Uterus (tissue), 3 donors: ENCODE measurements at regions not wholly inside any gene's neighbourhood (a gene's known extent, or its start where the extent isn't known, plus 50 kb on each side); places are given as distances from the start of the nearest gene placed in this dataset.

ENCODE experiments used
- DNase-seq, 2 donors: peaks; one replicate each; pipeline ENCODE4 v3.0.0-alpha.2; 2019 to 2020
- H3K27ac ChIP-seq, 2 donors: fragments of 200-600 bp; sonication (generic); 1 replicate in 1 of 2; 2 replicates in 1 of 2; pipeline ENCODE4 v1.5.1; 2016 to 2018
- H3K27me3 ChIP-seq, 2 donors: fragments of 200-600 bp; sonication (generic); one replicate each; pipeline ENCODE4 v1.5.1; 2018 to 2019; ENCODE audit warnings: control low read depth in 1 of 2
- H3K36me3 ChIP-seq, 2 donors: fragments of 200-600 bp; sonication (generic); one replicate each; pipeline ENCODE4 v1.5.1; 2019; ENCODE audit warnings: control low read depth in 1 of 2
- H3K4me1 ChIP-seq, 2 donors: fragments of 200-600 bp; sonication (generic); one replicate each; pipeline ENCODE4 v1.5.1; 2018 to 2019; ENCODE audit warnings: control low read depth in 1 of 2
- H3K4me3 ChIP-seq, 2 donors: fragments of 200-600 bp; sonication (generic); 1 replicate in 1 of 2; 2 replicates in 1 of 2; pipeline ENCODE4 v1.5.1; 2018 to 2019; ENCODE audit warnings: mild to moderate bottlenecking in 1 of 2
- H3K9me3 ChIP-seq, 2 donors: fragments of 200-600 bp; sonication (generic); one replicate each; pipeline ENCODE4 v1.5.1; 2019; ENCODE audit warnings: control low read depth in 1 of 2
- CTCF ChIP-seq, 4 experiments: fragments of 200-600 bp in 2 of 4; fragments of 450-650 bp in 2 of 4; sonication (generic) in 2 of 4; IDR thresholded peaks; one replicate each; pipeline ENCODE4 v1.5.1; 2016 to 2019; ENCODE audit warnings: antibody characterized with exemption in 4 of 4, mild to moderate bottlenecking in 2 of 4, moderate library complexity in 1 of 4
- POLR2A ChIP-seq, 2 donors: fragments of 450-650 bp; IDR thresholded peaks; one replicate each; pipeline ENCODE4 v1.6.1; 2016; ENCODE audit warnings: antibody characterized with exemption in 2 of 2, mild to moderate bottlenecking in 1 of 2, moderate library complexity in 1 of 2
- intact Hi-C: fragments of 100-400 bp; cut with DNase I; formaldehyde crosslinking; loops from one replicate; pipeline ENCODE4 v1.15.1; 2023; ENCODE audit warnings: low total_unique reads
- donor health status: DM: yes; HTN: yes; CAD: no.

GRCh38 chr1:30311749-30312148 lies 411.6 kb downstream of the MATN1 start:
- Histone ChIP-seq H3K4me1 (no peaks in the 10 kb centered on the region), H3K4me3 (no peak overlapping the region), H3K9me3 (no peaks in the 10 kb centered on the region), H3K27me3 (no peaks in the 10 kb centered on the region), H3K27ac (no peak overlapping the region), H3K36me3 (no peaks in the 10 kb centered on the region)
- intact Hi-C loops, result no loop called here
- DNase-seq, result no peak
- no peak for TF ChIP-seq CTCF (IDR thresholded peaks at IDR 0.05)
- no peak for TF ChIP-seq POLR2A (IDR thresholded peaks at IDR 0.05)

GRCh38 chr1:30310966-30311742 lies 412.2 kb downstream of the MATN1 start:
- H3K27ac ChIP-seq, result no peak overlapping the region
- H3K27me3 ChIP-seq, result no peaks in the 10 kb centered on the region
- TF ChIP-seq POLR2A (IDR thresholded peaks at IDR 0.05) (no peak), CTCF (IDR thresholded peaks at IDR 0.05) (no peak)
- DNase-seq, result no peak
- H3K36me3 ChIP-seq, result no peaks in the 10 kb centered on the region
- H3K9me3 ChIP-seq, result no peaks in the 10 kb centered on the region
- intact Hi-C loops, result no loop called here
- H3K4me3 ChIP-seq, result no peak overlapping the region
- no peaks in the 10 kb centered on the region for H3K4me1 ChIP-seq

GRCh38 chr1:30307182-30307581 lies 416.2 kb downstream of the MATN1 start:
- no peaks in the 10 kb centered on the region for H3K9me3 ChIP-seq
- H3K36me3 ChIP-seq, result no peaks in the 10 kb centered on the region
- TF ChIP-seq CTCF (IDR thresholded peaks at IDR 0.05) (no peak), POLR2A (IDR thresholded peaks at IDR 0.05) (no peak)
- no peaks in the 10 kb centered on the region for H3K4me1 ChIP-seq
- intact Hi-C loops, result no loop called here
- no peak overlapping the region for H3K27ac ChIP-seq
- no peak overlapping the region for H3K4me3 ChIP-seq
- no peaks in the 10 kb centered on the region for H3K27me3 ChIP-seq
- no peak for DNase-seq

- Histone ChIP-seq H3K4me3 (no peak overlapping the region), H3K4me1 (no peaks in the 10 kb centered on the region), H3K9me3 (no peaks in the 10 kb centered on the region), H3K27ac (no peak overlapping the region), H3K27me3 (no peaks in the 10 kb centered on the region), H3K36me3 (no peaks in the 10 kb centered on the region)
- TF ChIP-seq POLR2A (IDR thresholded peaks at IDR 0.05) (no peak), CTCF (IDR thresholded peaks at IDR 0.05) (no peak)
- intact Hi-C loops, result no loop called here
- DNase-seq, result no peak
Observed at GRCh38 chr1:30305519-30305918, 417.9 kb downstream of the MATN1 start.

- Histone ChIP-seq H3K27ac (no peak overlapping the region), H3K4me1 (no peaks in the 10 kb centered on the region), H3K4me3 (no peak overlapping the region), H3K9me3 (no peaks in the 10 kb centered on the region), H3K36me3 (no peaks in the 10 kb centered on the region), H3K27me3 (no peaks in the 10 kb centered on the region)
- intact Hi-C loops, result no loop called here
- TF ChIP-seq CTCF (IDR thresholded peaks at IDR 0.05) (no peak), POLR2A (IDR thresholded peaks at IDR 0.05) (no peak)
- no peak for DNase-seq
Observed at GRCh38 chr1:30305061-30305460, 418.3 kb downstream of the MATN1 start.
